HCT116 (cell line): ENCODE measurements at regions not wholly inside any gene's neighbourhood (a gene's known extent, or its start where the extent isn't known, plus 50 kb on each side); places are given as distances from the start of the nearest gene placed in this dataset.

Source experiments
- ATAC-seq: fragments of 200-7000 bp; cut with Tn5 transposase; 2 replicates; pipeline ENCODE4 v1.9.1; 2020; ENCODE audit warnings: mild to moderate bottlenecking, moderate library complexity
- BruUV-seq: library from RNA; stranded (reverse); fragments of 400-500 nt; replicated peaks from 2 replicates; lab custom pipeline; 2021; lab: Mats Ljungman, UMichigan
- CTCF ChIA-PET: fragments of 300-600 bp; sonication (Branson Sonifier 250); formaldehyde crosslinking; loops from one replicate; lab custom pipeline; 2021; ENCODE audit warnings: antibody characterized with exemption; lab: Charles Lee
- POLR2A ChIA-PET: fragments of 300-600, 350-600 bp; sonication (Branson Sonifier 250); formaldehyde crosslinking; loops from one replicate; lab custom pipeline; 2021; ENCODE audit warnings: antibody characterized with exemption; lab: Charles Lee
- RAD21 ChIA-PET, 2 experiments: fragments of 300-600 bp; sonication (Branson Sonifier 250); formaldehyde crosslinking; loops; one replicate each; lab custom pipeline; 2023; ENCODE audit warnings: low total read pairs in 2 of 2; ENCODE audit not compliant: uncharacterized antibody in 2 of 2, unreplicated experiment in 2 of 2, low non-redundant PET in 1 of 2; lab: Charles Lee
- DNase-seq: peaks from one replicate; pipeline ENCODE4 v3.0.0-alpha.2; 2010; ENCODE audit warnings: low read depth, low spot score
- H2AFZ ChIP-seq: fragments of 200-600 bp; shearing (Covaris generic), sonication (generic); 2 replicates; pipeline ENCODE4 v1.6.1; 2017; ENCODE audit warnings: low read depth, mixed run types, mixed read lengths, antibody characterized with exemption, low read length; ENCODE audit not compliant: poor library complexity, severe bottlenecking
- H3K27ac ChIP-seq: 2 replicates; pipeline ENCODE4 v1.5.1; 2012; ENCODE audit warnings: low read depth, low read length
- H3K27me3 ChIP-seq: fragments of 200-600 bp; sonication (generic); 2 replicates; pipeline ENCODE4 v1.6.1; 2016; ENCODE audit warnings: mixed run types, low read length, mixed read lengths; ENCODE audit not compliant: insufficient read depth
- H3K36me3 ChIP-seq, 2 experiments: fragments of 200-500 bp in 1 of 2; fragments of 200-600 bp in 1 of 2; sonication (Bioruptor generic) in 1 of 2; sonication (generic) in 1 of 2; 2 replicates each; pipeline versions ENCODE4 v1.5.1 to v1.6.1; 2014 to 2016; ENCODE audit warnings: low read length in 2 of 2, inconsistent platforms in 1 of 2, mixed read lengths in 1 of 2, mixed run types in 1 of 2; ENCODE audit not compliant: insufficient read depth in 2 of 2, control insufficient read depth in 1 of 2
- H3K4me1 ChIP-seq, 2 experiments: fragments of 200-600 bp in 1 of 2; sonication (generic) in 1 of 2; 2 replicates each; pipeline versions ENCODE4 v1.5.1 to v1.6.1; 2012 to 2017; ENCODE audit warnings: low read length in 2 of 2, inconsistent platforms in 1 of 2, mild to moderate bottlenecking in 1 of 2, mixed read lengths in 1 of 2, mixed run types in 1 of 2, moderate library complexity in 1 of 2; ENCODE audit not compliant: insufficient read depth in 2 of 2, control insufficient read depth in 1 of 2
- H3K4me2 ChIP-seq: fragments of 200-600 bp; sonication (generic); 2 replicates; pipeline ENCODE4 v1.6.1; 2017; ENCODE audit warnings: mixed run types, low read length, mixed read lengths
- H3K4me3 ChIP-seq, 2 experiments: fragments of 200-600 bp in 1 of 2; sonication (generic) in 1 of 2; replicated peaks in 1 of 2; 2 replicates each; pipeline ENCODE4 v1.5.1; 2011 to 2016; ENCODE audit warnings: low read length in 2 of 2, control low read depth in 1 of 2, low read depth in 1 of 2, mild to moderate bottlenecking in 1 of 2, mixed read lengths in 1 of 2, mixed run types in 1 of 2
- H3K79me2 ChIP-seq: fragments of 200-600 bp; sonication (generic); 2 replicates; pipeline ENCODE4 v1.6.1; 2017; ENCODE audit warnings: mild to moderate bottlenecking, mixed run types, low read length, moderate library complexity, mixed read lengths; ENCODE audit not compliant: insufficient read depth
- H3K9ac ChIP-seq: fragments of 200-600 bp; sonication (generic); 2 replicates; pipeline ENCODE4 v1.6.1; 2016; ENCODE audit warnings: low read length, mixed read lengths
- H3K9me2 ChIP-seq: fragments of 200-600 bp; sonication (generic), shearing (Covaris generic); 2 replicates; pipeline ENCODE4 v1.6.1; 2017; ENCODE audit warnings: mixed run types, mild to moderate bottlenecking, moderate library complexity; ENCODE audit not compliant: insufficient read depth
- H3K9me3 ChIP-seq, 2 experiments: fragments of 200-500 bp in 1 of 2; fragments of 200-600 bp in 1 of 2; sonication (Bioruptor generic) in 1 of 2; sonication (generic) in 1 of 2; 2 replicates each; pipeline ENCODE4 v1.6.1; 2014 to 2017; ENCODE audit warnings: low read length in 2 of 2, mixed read lengths in 2 of 2, inconsistent platforms in 1 of 2, low read depth in 1 of 2, mild to moderate bottlenecking in 1 of 2, mixed run types in 1 of 2, moderate library complexity in 1 of 2; ENCODE audit not compliant: control insufficient read depth in 1 of 2, insufficient read depth in 1 of 2
- H4K20me1 ChIP-seq: fragments of 200-600 bp; sonication (generic), shearing (Covaris generic); 2 replicates; pipeline ENCODE4 v1.6.1; 2017; ENCODE audit warnings: mixed run types, mild to moderate bottlenecking, moderate library complexity; ENCODE audit not compliant: insufficient read depth
- ATF3 ChIP-seq: IDR thresholded peaks from 2 replicates; pipeline ENCODE4 v1.6.1; 2012
- CBX3 ChIP-seq: IDR thresholded peaks from 2 replicates; pipeline ENCODE4 v1.6.1; 2012; ENCODE audit warnings: low read depth
- CEBPB ChIP-seq: IDR thresholded peaks from 2 replicates; pipeline ENCODE4 v1.6.1; 2012; ENCODE audit warnings: low read depth
- CTCF ChIP-seq, 3 experiments: fragments of 200-600 bp in 1 of 3; sonication (generic) in 1 of 3; IDR thresholded peaks in 2 of 3; conservative IDR thresholded peaks in 1 of 3; 2 replicates each; pipeline ENCODE4 v1.5.1; 2012 to 2017; ENCODE audit warnings: low read depth in 2 of 3, low read length in 2 of 3, antibody characterized with exemption in 1 of 3, borderline replicate concordance in 1 of 3, control low read depth in 1 of 3, mild to moderate bottlenecking in 1 of 3, mixed read lengths in 1 of 3, mixed run types in 1 of 3, moderate library complexity in 1 of 3; ENCODE audit not compliant: insufficient read depth in 1 of 3
- EGR1 ChIP-seq: IDR thresholded peaks from 2 replicates; pipeline ENCODE4 v1.6.1; 2012; ENCODE audit warnings: low read depth
- EZH2phosphoT487 ChIP-seq: fragments of 200-600 bp; IDR thresholded peaks from 2 replicates; pipeline ENCODE4 v1.6.1; 2018; ENCODE audit warnings: antibody characterized with exemption, borderline replicate concordance
- FOSL1 ChIP-seq: IDR thresholded peaks from 2 replicates; pipeline ENCODE4 v1.6.1; 2012; ENCODE audit warnings: low read depth
- JUND ChIP-seq: IDR thresholded peaks from 2 replicates; pipeline ENCODE4 v1.6.1; 2012
- RAD21 ChIP-seq: IDR thresholded peaks from 2 replicates; pipeline ENCODE4 v1.6.1; 2012; ENCODE audit warnings: low read depth, mild to moderate bottlenecking
- SIN3A ChIP-seq: IDR thresholded peaks from 2 replicates; pipeline ENCODE4 v1.6.1; 2012; ENCODE audit warnings: low read depth
- SP1 ChIP-seq: IDR thresholded peaks from 2 replicates; pipeline ENCODE4 v1.6.1; 2012; ENCODE audit warnings: low read depth
- SRF ChIP-seq: IDR thresholded peaks from 2 replicates; pipeline ENCODE4 v1.6.1; 2012; ENCODE audit warnings: low read depth
- ZBTB33 ChIP-seq: IDR thresholded peaks from 2 replicates; pipeline ENCODE4 v1.6.1; 2011; ENCODE audit warnings: mild to moderate bottlenecking, low read length, moderate library complexity; ENCODE audit not compliant: insufficient replicate concordance; ENCODE audit errors: extremely low read depth
- ZNF274 ChIP-seq: fragments of 200-500 bp; sonication (Bioruptor generic); IDR thresholded peaks from 2 replicates; pipeline ENCODE4 v1.6.1; 2014; ENCODE audit warnings: mild to moderate bottlenecking, low read depth, low read length, inconsistent platforms
- intact Hi-C: fragments of 100-400 bp; cut with micrococcal nuclease; formaldehyde crosslinking; loops from 2 replicates; pipeline ENCODE4 v1.10.0; 2022

- Histone ChIP-seq H3K9ac (peak overlapping the region; percentile 68), H3K79me2 (peaks cover 78% of the 10 kb centered on the region), H3K4me1 (peaks cover 69 to 86% of the 10 kb centered on the region in 2 experiments), H3K4me2 (peak overlapping the region; percentile 56), H4K20me1 (no peaks in the 10 kb centered on the region), H3K4me3 (no peak overlapping the region), H3K9me2 (no peaks in the 10 kb centered on the region), H3K9me3 (no peaks in the 10 kb centered on the region), H3K36me3 (no peaks in the 10 kb centered on the region), H2AFZ (no peak overlapping the region), H3K27me3 (no peaks in the 10 kb centered on the region), H3K27ac (peak overlapping the region; percentile 97)
- BruUV-seq = no TSS peak
- POLR2A ChIA-PET = interaction anchor here (1.1 to 12.1 kb wide), 8 partner anchors 10 to 435 kb away, joined by 3 to 310 read pairs (median 8); partner anchors contain the start of gene DCBLD2
- RAD21 ChIA-PET = no interaction called here
- ATAC-seq (no peak), DNase-seq (no peak)
- intact Hi-C loops = no loop called here
- CTCF ChIA-PET = no interaction called here
- TF ChIP-seq ATF3 (no peak), SP1 (no peak), RAD21 (no peak), CTCF (IDR thresholded peaks at IDR 0.05 in 2 of 3, conservative IDR thresholded peaks at IDR 0.05 in 1 of 3; ENCODE audit: borderline replicate concordance in 1 of 3, insufficient read depth in 1 of 3, low read depth in 2 of 3, low read length in 2 of 3) (no peak), SIN3A (no peak), ZBTB33 (no peak), ZNF274 (no peak), EZH2phosphoT487 (no peak), CBX3 (no peak), FOSL1 (no peak), SRF (no peak), JUND (no peak), CEBPB (no peak), EGR1 (no peak)
Observed at GRCh38 chr3:98972720-98973119, 71.2 kb upstream of the DCBLD2 start.
